HEK293 (cell line): ENCODE measurements at regions not wholly inside any gene's neighbourhood (a gene's known extent, or its start where the extent isn't known, plus 50 kb on each side); places are given as distances from the start of the nearest gene placed in this dataset.

ENCODE experiments used
- CTCF ChIA-PET: fragments of 350-600 bp; formaldehyde crosslinking; extraction: SDS; loops from one replicate; lab custom pipeline; 2021; ENCODE audit warnings: antibody characterized with exemption; lab: Yijun Ruan, JAX
- POLR2A ChIA-PET: fragments of 300-600 bp; formaldehyde crosslinking; extraction: SDS; loops from one replicate; lab custom pipeline; 2020; ENCODE audit warnings: antibody characterized with exemption, inconsistent platforms; lab: Yijun Ruan, JAX
- H3K27ac ChIP-seq: fragments of 200-500 bp; sonication (Bioruptor generic); 2 replicates; pipeline ENCODE4 v1.5.1; 2014; ENCODE audit warnings: low read depth, low read length, control low read depth, inconsistent platforms; ENCODE audit errors: extremely low read depth
- H3K36me3 ChIP-seq, 2 experiments: fragments of 200-500 bp in 1 of 2; sonication (Bioruptor generic) in 1 of 2; 1 replicate in 1 of 2; 2 replicates in 1 of 2; pipeline ENCODE4 v1.5.1; 2014 to 2017; ENCODE audit warnings: inconsistent platforms in 2 of 2, low read length in 2 of 2; ENCODE audit not compliant: control insufficient read depth in 2 of 2, insufficient read depth in 1 of 2
- H3K4me1 ChIP-seq: fragments of 200-500 bp; sonication (Bioruptor generic); 2 replicates; pipeline ENCODE4 v1.5.1; 2014; ENCODE audit warnings: mild to moderate bottlenecking, low read length, inconsistent platforms; ENCODE audit not compliant: control insufficient read depth, insufficient read depth
- H3K4me3 ChIP-seq: 2 replicates; pipeline ENCODE4 v1.5.1; 2011; ENCODE audit warnings: low read depth, mild to moderate bottlenecking, control low read depth, low read length, moderate library complexity
- H3K9me3 ChIP-seq: fragments of 200-500 bp; sonication (Bioruptor generic); 2 replicates; pipeline ENCODE4 v1.5.1; 2014; ENCODE audit warnings: low read depth, low read length, inconsistent platforms; ENCODE audit not compliant: control insufficient read depth, insufficient read depth
- PRDM6 ChIP-seq: fragments of 450-650 bp; formaldehyde crosslinking; IDR thresholded peaks from 2 replicates; pipeline ENCODE4 v1.5.1; 2017; ENCODE audit warnings: missing biosample characterization, missing genetic modification characterization
- ZBTB8A ChIP-seq: fragments of 450-650 bp; formaldehyde crosslinking; IDR thresholded peaks from 2 replicates; pipeline ENCODE4 v1.5.1; 2016; ENCODE audit warnings: missing biosample characterization, missing genetic modification characterization
- ZNF112 ChIP-seq: fragments of 450-650 bp; formaldehyde crosslinking; IDR thresholded peaks from 2 replicates; pipeline ENCODE4 v1.5.0; 2017; ENCODE audit warnings: missing biosample characterization, missing genetic modification characterization
- ZNF133 ChIP-seq: fragments of 450-650 bp; formaldehyde crosslinking; IDR thresholded peaks from 2 replicates; pipeline ENCODE4 v1.5.1; 2016; ENCODE audit warnings: missing biosample characterization, missing genetic modification characterization
- ZNF140 ChIP-seq: fragments of 450-650 bp; formaldehyde crosslinking; IDR thresholded peaks from 2 replicates; pipeline ENCODE4 v1.5.1; 2016; ENCODE audit warnings: missing biosample characterization, missing genetic modification characterization
- ZNF146 ChIP-seq: fragments of 450-650 bp; formaldehyde crosslinking; IDR thresholded peaks from 2 replicates; pipeline ENCODE4 v1.5.1; 2016; ENCODE audit warnings: missing biosample characterization, missing genetic modification characterization
- ZNF18 ChIP-seq: fragments of 450-650 bp; formaldehyde crosslinking; IDR thresholded peaks from 2 replicates; pipeline ENCODE4 v1.5.1; 2016; ENCODE audit warnings: missing biosample characterization, missing genetic modification characterization
- ZNF311 ChIP-seq: fragments of 450-650 bp; formaldehyde crosslinking; IDR thresholded peaks from 2 replicates; pipeline ENCODE4 v1.5.1; 2017; ENCODE audit warnings: missing biosample characterization, missing genetic modification characterization, borderline replicate concordance
- ZNF341 ChIP-seq: fragments of 450-650 bp; formaldehyde crosslinking; IDR thresholded peaks from 2 replicates; pipeline ENCODE4; 2016; ENCODE audit warnings: low read depth, missing biosample characterization, missing genetic modification characterization
- ZNF404 ChIP-seq: fragments of 450-650 bp; formaldehyde crosslinking; IDR thresholded peaks from 2 replicates; pipeline ENCODE4 v1.5.1; 2017; ENCODE audit warnings: missing biosample characterization, missing genetic modification characterization
- ZNF624 ChIP-seq: fragments of 450-650 bp; formaldehyde crosslinking; IDR thresholded peaks from 2 replicates; pipeline ENCODE4 v1.5.1; 2017; ENCODE audit warnings: missing biosample characterization, missing genetic modification characterization
- ZNF76 ChIP-seq: fragments of 450-650 bp; formaldehyde crosslinking; IDR thresholded peaks from 2 replicates; pipeline ENCODE4; 2016; ENCODE audit warnings: low read depth, missing biosample characterization, missing genetic modification characterization, borderline replicate concordance
- ZNF785 ChIP-seq: fragments of 450-650 bp; formaldehyde crosslinking; IDR thresholded peaks from 2 replicates; pipeline ENCODE4 v1.5.1; 2016; ENCODE audit warnings: missing biosample characterization, missing genetic modification characterization
- ZSCAN16 ChIP-seq: fragments of 450-650 bp; formaldehyde crosslinking; IDR thresholded peaks from 2 replicates; pipeline ENCODE4 v1.5.1; 2016; ENCODE audit warnings: missing biosample characterization, missing genetic modification characterization
- TF ChIP-seq, protein P1 (sequence below): fragments of 450-650 bp; formaldehyde crosslinking; IDR thresholded peaks from 2 replicates; pipeline ENCODE4 v1.5.1; 2016; ENCODE audit warnings: missing biosample characterization, missing genetic modification characterization
- TF ChIP-seq, protein P2 (sequence below): fragments of 450-650 bp; formaldehyde crosslinking; IDR thresholded peaks from 2 replicates; pipeline ENCODE4 v1.5.1; 2017; ENCODE audit warnings: missing biosample characterization, missing genetic modification characterization

DNA sequence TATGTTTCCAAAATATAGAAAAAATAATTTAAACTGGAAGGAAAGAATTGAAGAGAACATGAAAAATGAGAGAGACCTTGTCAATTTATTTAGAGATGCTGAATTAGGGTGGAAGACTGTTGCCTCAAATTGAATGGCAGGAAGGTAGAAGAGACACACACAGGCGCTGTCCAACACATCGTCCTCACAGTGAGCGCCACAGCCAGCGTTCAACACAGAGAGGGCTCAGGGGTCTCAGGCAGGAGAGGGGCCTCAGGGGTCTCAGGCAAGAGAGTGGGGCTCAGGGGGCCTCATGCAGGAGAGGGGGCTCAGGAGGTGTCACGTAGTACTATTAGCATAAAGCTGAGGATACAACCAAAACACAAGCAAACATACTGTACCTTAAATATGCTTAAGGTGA lies 65.7 kb downstream of the TMEM18 start:
- TF ChIP-seq ZNF76 (tag by site-specific recombination) (no peak), ZNF311 (tag by site-specific recombination) (no peak), ZNF112 (tag by site-specific recombination) (no peak), ZNF404 (tag by site-specific recombination) (no peak), ZNF146 (tag by site-specific recombination) (no peak), ZNF133 (tag by site-specific recombination) (no peak), ZNF140 (tag by site-specific recombination) (no peak), ZNF624 (tag by site-specific recombination) (no peak)
- TF ChIP-seq, protein P1, sequence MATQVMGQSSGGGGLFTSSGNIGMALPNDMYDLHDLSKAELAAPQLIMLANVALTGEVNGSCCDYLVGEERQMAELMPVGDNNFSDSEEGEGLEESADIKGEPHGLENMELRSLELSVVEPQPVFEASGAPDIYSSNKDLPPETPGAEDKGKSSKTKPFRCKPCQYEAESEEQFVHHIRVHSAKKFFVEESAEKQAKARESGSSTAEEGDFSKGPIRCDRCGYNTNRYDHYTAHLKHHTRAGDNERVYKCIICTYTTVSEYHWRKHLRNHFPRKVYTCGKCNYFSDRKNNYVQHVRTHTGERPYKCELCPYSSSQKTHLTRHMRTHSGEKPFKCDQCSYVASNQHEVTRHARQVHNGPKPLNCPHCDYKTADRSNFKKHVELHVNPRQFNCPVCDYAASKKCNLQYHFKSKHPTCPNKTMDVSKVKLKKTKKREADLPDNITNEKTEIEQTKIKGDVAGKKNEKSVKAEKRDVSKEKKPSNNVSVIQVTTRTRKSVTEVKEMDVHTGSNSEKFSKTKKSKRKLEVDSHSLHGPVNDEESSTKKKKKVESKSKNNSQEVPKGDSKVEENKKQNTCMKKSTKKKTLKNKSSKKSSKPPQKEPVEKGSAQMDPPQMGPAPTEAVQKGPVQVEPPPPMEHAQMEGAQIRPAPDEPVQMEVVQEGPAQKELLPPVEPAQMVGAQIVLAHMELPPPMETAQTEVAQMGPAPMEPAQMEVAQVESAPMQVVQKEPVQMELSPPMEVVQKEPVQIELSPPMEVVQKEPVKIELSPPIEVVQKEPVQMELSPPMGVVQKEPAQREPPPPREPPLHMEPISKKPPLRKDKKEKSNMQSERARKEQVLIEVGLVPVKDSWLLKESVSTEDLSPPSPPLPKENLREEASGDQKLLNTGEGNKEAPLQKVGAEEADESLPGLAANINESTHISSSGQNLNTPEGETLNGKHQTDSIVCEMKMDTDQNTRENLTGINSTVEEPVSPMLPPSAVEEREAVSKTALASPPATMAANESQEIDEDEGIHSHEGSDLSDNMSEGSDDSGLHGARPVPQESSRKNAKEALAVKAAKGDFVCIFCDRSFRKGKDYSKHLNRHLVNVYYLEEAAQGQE (tag by site-specific recombination): peak; percentile 75
- ChIA-PET POLR2A (no interaction called here), CTCF (no interaction called here)
- Histone ChIP-seq H3K27ac (no peak overlapping the region), H3K36me3 (no peaks in the 10 kb centered on the region), H3K9me3 (no peaks in the 10 kb centered on the region), H3K4me3 (no peak overlapping the region), H3K4me1 (no peaks in the 10 kb centered on the region)

DNA sequence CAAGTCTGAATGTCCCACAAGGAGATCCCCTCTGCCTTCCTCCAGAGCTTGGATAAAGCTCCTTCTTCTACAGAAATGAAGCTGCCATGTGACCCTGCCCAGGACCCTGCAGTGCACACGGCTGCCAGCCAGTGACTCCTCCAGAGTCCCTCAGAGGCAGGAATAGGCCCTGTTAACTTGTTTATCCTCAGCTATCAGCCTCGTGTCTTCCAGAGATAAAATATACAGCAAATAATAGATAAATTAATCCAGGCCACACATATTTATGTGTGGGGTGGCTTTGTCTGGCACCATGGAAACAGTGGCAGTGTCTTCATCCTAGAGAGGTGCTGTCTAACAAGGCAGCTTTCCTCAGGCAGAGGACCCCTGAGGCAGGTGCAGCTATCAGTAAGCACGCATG lies 66.7 kb downstream of the TMEM18 start:
- ChIA-PET POLR2A (no interaction called here), CTCF (interaction anchor here (0.6 kb wide), 1 partner anchor 24 kb away, joined by 3 read pairs; no protein-coding TSS in a partner anchor)
- TF ChIP-seq, protein P2, sequence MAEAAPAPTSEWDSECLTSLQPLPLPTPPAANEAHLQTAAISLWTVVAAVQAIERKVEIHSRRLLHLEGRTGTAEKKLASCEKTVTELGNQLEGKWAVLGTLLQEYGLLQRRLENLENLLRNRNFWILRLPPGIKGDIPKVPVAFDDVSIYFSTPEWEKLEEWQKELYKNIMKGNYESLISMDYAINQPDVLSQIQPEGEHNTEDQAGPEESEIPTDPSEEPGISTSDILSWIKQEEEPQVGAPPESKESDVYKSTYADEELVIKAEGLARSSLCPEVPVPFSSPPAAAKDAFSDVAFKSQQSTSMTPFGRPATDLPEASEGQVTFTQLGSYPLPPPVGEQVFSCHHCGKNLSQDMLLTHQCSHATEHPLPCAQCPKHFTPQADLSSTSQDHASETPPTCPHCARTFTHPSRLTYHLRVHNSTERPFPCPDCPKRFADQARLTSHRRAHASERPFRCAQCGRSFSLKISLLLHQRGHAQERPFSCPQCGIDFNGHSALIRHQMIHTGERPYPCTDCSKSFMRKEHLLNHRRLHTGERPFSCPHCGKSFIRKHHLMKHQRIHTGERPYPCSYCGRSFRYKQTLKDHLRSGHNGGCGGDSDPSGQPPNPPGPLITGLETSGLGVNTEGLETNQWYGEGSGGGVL (tag by site-specific recombination): no peak
- TF ChIP-seq ZNF785 (tag by site-specific recombination) (no peak), ZBTB8A (no peak), ZNF146 (tag by site-specific recombination) (no peak), ZNF341 (no peak), ZNF18 (tag by site-specific recombination) (no peak), PRDM6 (tag by site-specific recombination) (no peak), ZSCAN16 (tag by site-specific recombination) (no peak)

More for the DNA sequence above, 66.7 kb downstream of the TMEM18 start:
- H3K4me3 ChIP-seq: no peak overlapping the region
- no peaks in the 10 kb centered on the region for H3K9me3 ChIP-seq
- H3K36me3 ChIP-seq: no peaks in the 10 kb centered on the region
- H3K27ac ChIP-seq: no peak overlapping the region
- H3K4me1 ChIP-seq: no peaks in the 10 kb centered on the region
